Chondrocyte (in vitro differentiated cells): ENCODE measurements at regions not wholly inside any gene's neighbourhood (a gene's known extent, or its start where the extent isn't known, plus 50 kb on each side); places are given as distances from the start of the nearest gene placed in this dataset.
"Not testable (repeated sequence)": the region's sequence is repeated elsewhere in the genome, so short reads cannot be mapped to it uniquely, and the experiment has no call there.

ENCODE experiments used
- DNase-seq: peaks from one replicate; pipeline ENCODE4 v3.0.0; 2021; ENCODE audit warnings: mixed read lengths, low spot score
- H3K27ac Mint-ChIP-seq: one replicate; pipeline ENCODE4 v1.8.0; 2021; ENCODE audit warnings: mild to moderate bottlenecking, moderate library complexity, mixed read lengths; ENCODE audit not compliant: unreplicated experiment
- H3K27me3 Mint-ChIP-seq: 2 replicates; pipeline ENCODE4 v1.8.0; 2021; ENCODE audit warnings: low read depth, mixed read lengths
- H3K36me3 Mint-ChIP-seq: 2 replicates; pipeline ENCODE4 v1.8.0; 2021; ENCODE audit warnings: low read depth, mixed read lengths
- H3K4me1 Mint-ChIP-seq: 2 replicates; pipeline ENCODE4 v1.8.0; 2021; ENCODE audit warnings: low read depth, mild to moderate bottlenecking, mixed read lengths
- H3K4me3 Mint-ChIP-seq: one replicate; pipeline ENCODE4 v1.8.0; 2021; ENCODE audit warnings: mild to moderate bottlenecking, moderate library complexity, mixed read lengths; ENCODE audit not compliant: unreplicated experiment
- H3K9me3 Mint-ChIP-seq: 2 replicates; pipeline ENCODE4 v1.8.0; 2021; ENCODE audit warnings: low read depth, mixed read lengths
- TF ChIP-seq, protein P1 (sequence below): fragments of 200-600 bp; sonication (generic); IDR thresholded peaks from 2 replicates; pipeline ENCODE4 v1.5.0; 2021; ENCODE audit warnings: antibody characterized with exemption, mild to moderate bottlenecking, moderate library complexity

DNA sequence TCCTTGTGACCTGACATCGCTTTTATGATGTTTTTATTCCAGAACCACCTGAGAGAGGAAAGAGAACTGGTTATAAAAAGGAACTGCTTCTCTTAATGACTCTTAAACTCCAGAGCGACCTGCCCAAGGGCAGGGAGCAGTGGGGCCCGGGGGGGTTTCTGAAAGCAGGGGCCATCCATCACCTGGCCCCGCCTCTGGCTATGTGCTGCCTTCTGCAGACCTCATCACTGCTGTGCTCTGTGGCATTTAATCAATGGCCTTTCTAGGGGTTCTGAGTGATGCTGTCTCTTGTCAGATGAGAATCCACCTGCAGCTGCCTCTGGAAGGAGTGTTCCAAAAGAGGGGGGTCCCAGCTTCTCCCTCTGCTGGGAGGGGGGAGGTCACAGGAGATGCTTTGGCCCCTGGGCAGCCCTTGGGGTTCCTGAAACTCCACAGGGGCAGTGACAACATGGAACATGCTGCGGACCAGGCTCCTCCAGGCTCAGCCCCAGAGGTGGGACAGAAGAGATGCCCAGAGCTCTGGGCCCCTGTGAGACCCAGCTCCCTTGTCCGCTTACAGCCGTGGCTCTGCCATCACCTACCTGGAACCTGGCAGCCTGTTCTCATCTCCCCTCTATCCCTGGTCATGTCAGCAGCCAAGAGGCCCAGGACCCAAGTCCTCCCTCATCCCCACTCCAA, 177.1 kb upstream of the SULF2 start:
- H3K4me3 Mint-ChIP-seq: no peak overlapping the region
- H3K36me3 Mint-ChIP-seq: no peaks in the 10 kb centered on the region
- no peak for DNase-seq
- H3K9me3 Mint-ChIP-seq: no peaks in the 10 kb centered on the region
- TF ChIP-seq, protein P1, sequence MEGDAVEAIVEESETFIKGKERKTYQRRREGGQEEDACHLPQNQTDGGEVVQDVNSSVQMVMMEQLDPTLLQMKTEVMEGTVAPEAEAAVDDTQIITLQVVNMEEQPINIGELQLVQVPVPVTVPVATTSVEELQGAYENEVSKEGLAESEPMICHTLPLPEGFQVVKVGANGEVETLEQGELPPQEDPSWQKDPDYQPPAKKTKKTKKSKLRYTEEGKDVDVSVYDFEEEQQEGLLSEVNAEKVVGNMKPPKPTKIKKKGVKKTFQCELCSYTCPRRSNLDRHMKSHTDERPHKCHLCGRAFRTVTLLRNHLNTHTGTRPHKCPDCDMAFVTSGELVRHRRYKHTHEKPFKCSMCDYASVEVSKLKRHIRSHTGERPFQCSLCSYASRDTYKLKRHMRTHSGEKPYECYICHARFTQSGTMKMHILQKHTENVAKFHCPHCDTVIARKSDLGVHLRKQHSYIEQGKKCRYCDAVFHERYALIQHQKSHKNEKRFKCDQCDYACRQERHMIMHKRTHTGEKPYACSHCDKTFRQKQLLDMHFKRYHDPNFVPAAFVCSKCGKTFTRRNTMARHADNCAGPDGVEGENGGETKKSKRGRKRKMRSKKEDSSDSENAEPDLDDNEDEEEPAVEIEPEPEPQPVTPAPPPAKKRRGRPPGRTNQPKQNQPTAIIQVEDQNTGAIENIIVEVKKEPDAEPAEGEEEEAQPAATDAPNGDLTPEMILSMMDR: no peak
- H3K27me3 Mint-ChIP-seq: peaks cover 35% of the 10 kb centered on the region
- no peak overlapping the region for H3K27ac Mint-ChIP-seq
- peaks cover 13% of the 10 kb centered on the region for H3K4me1 Mint-ChIP-seq

DNA sequence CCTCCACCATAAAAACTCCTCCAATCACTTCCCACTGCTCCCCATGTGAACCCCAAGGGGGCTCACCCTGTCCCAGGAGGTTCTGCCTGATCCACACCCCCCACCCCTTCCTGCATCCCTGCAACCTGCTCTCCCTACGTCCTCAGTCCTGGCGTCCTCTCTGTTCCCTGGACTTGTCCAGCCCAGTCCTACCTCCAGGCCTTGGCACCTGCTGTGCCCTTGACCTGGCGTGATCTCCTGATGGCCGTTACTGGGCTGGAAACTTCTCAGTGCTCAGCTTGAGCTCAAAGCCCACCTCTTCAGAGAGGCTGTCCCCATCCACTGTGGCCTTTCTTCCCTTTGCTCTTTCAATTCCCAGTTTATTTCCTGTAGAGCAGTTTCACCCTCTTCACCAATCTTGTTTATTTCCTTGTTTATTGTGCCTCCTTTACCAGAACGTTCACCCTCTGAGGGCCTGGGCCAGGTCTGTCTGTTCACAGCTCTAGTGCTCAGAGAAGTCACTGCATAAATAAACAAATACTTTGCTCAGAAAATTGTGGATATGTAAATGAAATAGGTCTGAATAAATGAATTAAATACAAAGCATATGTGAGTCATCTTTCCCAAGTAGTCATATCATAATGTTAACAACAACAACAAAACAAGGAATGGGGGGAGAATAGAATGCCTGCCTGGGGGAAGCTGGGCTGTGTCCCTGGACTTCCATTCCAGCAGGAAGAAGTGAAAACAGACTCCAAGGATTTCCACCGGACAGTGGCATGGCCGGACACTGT, 175.7 kb upstream of the SULF2 start:
- no peak for DNase-seq
- H3K4me1 Mint-ChIP-seq: peaks cover 25% of the 10 kb centered on the region
- H3K27ac Mint-ChIP-seq: no peak overlapping the region
- TF ChIP-seq, protein P1: no peak
- H3K27me3 Mint-ChIP-seq: peaks cover 30% of the 10 kb centered on the region
- H3K9me3 Mint-ChIP-seq: no peaks in the 10 kb centered on the region
- H3K4me3 Mint-ChIP-seq: no peak overlapping the region
- no peaks in the 10 kb centered on the region for H3K36me3 Mint-ChIP-seq

DNA sequence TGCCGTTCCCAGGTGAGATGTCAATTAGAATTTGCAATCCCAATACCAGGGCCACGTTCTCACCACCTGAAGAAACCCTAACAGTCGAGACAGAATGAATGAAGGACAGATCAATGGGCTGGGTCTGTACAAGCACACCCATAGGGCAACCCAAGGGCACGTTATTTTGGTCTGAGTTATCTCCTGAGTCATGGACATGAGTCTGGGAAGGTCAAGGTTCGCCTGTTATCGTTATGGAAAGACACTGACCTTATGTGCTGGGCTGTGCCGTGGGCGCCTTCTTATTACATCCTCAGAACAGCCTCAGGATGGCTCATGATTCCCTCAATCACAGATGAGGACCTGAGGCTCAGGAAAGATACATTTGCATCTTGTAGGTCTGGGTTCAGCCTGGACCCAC, 175.0 kb upstream of the SULF2 start:
- peaks cover 29% of the 10 kb centered on the region for H3K4me1 Mint-ChIP-seq
- DNase-seq: no peak
- H3K9me3 Mint-ChIP-seq: no peaks in the 10 kb centered on the region
- no peaks in the 10 kb centered on the region for H3K36me3 Mint-ChIP-seq
- H3K27ac Mint-ChIP-seq: no peak overlapping the region
- TF ChIP-seq, protein P1: no peak
- H3K4me3 Mint-ChIP-seq: no peak overlapping the region
- H3K27me3 Mint-ChIP-seq: peaks cover 26% of the 10 kb centered on the region

DNA sequence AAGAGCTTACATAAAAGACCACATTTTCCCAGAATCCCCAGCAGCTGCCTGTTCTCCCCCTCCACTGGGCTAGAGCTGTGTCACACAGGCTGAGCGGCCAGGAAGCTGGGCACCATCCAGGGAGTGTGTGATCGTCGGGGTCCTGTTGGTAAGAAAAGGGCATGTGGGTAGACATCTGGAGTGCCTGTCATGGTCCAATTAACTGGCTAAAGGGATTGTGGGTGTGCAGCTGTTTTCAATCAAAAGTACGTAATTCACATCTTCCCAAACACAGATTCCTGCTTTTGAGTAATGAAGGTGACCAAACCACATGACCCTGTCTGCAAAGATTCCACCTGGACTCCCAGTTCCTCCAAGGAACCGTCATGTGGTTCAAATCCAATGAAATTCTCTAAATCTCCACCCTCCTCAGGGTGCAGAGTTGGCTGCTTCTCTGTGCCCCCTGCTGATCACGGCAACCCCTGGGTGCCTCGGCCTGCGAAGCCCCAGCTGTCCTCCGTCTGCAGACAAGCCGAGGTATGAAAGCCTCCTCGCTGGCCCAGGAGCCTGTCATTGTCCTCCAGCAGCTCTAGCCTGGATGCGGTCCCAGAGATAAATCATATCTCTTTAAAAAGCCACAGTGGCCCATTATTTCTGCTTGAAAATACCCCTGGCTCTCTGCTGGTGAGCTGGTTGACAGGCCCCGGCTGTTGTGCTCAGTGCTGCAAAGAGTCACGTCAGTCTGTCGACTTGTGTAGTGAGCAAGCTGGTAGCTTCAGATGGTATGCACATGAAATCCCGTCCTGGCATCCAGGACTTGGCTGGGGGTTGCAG, 172.9 kb upstream of the SULF2 start:
- H3K4me3 Mint-ChIP-seq, H3K9me3 Mint-ChIP-seq, DNase-seq, H3K27ac Mint-ChIP-seq, H3K36me3 Mint-ChIP-seq: not testable (repeated sequence)
- Mint-ChIP-seq H3K4me1 (peaks cover 29% of the 10 kb centered on the region), H3K27me3 (peaks cover 28% of the 10 kb centered on the region)

DNA sequence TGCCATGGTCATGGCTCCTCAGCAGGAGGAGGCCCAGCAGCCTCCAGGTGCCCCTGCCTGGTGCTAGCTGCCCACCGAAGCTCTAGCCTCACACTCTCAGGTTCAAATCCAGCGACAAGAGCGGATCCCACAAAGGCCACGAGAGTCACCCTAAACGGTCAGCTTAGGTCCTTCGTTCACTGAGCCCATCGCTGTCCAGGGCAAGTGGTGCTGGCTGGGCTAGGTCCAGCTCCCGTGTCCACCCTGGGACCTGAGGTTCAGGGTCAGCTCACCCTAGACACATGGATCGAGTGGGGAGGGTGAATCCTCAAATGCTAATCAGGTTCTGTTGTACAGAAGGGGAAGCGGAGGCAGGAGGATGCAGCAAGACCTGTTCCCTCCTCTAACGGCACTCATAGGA, 171.9 kb upstream of the SULF2 start:
- Mint-ChIP-seq H3K36me3 (no peaks in the 10 kb centered on the region), H3K27ac (no peak overlapping the region), H3K4me3 (no peak overlapping the region), H3K27me3 (peaks cover 24% of the 10 kb centered on the region), H3K9me3 (no peaks in the 10 kb centered on the region), H3K4me1 (peaks cover 29% of the 10 kb centered on the region)
- DNase-seq: no peak
- TF ChIP-seq, protein P1: no peak
